GM06990 (cell line): ENCODE measurements at regions not wholly inside any gene's neighbourhood (a gene's known extent, or its start where the extent isn't known, plus 50 kb on each side); places are given as distances from the start of the nearest gene placed in this dataset.
"Not testable (repeated sequence)": the region's sequence is repeated elsewhere in the genome, so short reads cannot be mapped to it uniquely, and the experiment has no call there.

Experiments
- DNase-seq: peaks from one replicate; pipeline ENCODE4 v3.0.0-alpha.2; 2011; ENCODE audit not compliant: insufficient read length; ENCODE audit errors: extremely low read depth
- H3K27me3 ChIP-seq: replicated peaks from 2 replicates; pipeline ENCODE4 v1.6.0; 2011; ENCODE audit warnings: low read length; ENCODE audit not compliant: control insufficient read depth, insufficient read depth
- H3K36me3 ChIP-seq: 2 replicates; pipeline ENCODE4 v1.5.1; 2011; ENCODE audit warnings: low read length; ENCODE audit not compliant: control insufficient read depth, insufficient read depth
- H3K4me3 ChIP-seq: replicated peaks from 2 replicates; pipeline ENCODE4 v1.5.1; 2011; ENCODE audit warnings: low read depth, mild to moderate bottlenecking, control low read depth, low read length
- TF ChIP-seq, protein P1 (sequence below): IDR thresholded peaks from 2 replicates; pipeline ENCODE4 v1.5.1; 2011; ENCODE audit warnings: low read length, control low read depth, mild to moderate bottlenecking, inconsistent platforms; ENCODE audit not compliant: insufficient read depth, poor library complexity, severe bottlenecking

DNA sequence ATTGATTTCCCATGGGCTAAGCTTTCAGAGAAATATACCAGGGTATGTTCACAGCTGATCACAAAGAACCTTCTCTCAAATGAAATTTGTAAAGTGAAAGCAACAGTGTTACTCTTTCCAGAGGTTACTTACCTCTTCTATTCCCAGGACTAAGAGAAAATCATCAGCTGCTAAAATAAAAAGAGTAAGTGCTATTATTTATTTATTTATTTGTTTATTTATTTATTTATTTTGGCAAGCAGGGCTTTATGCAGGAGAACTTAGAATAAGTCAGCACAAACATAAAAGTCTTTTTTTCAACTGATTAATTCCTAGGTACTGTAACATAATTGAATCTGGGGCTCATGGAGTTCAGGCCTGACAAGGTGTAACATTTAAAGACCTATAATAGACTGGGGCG is 93.9 kb upstream of the SYT10 start:
- Histone ChIP-seq H3K36me3 (no peaks in the 10 kb centered on the region), H3K4me3 (no peak overlapping the region), H3K27me3 (no peaks in the 10 kb centered on the region)
- TF ChIP-seq, protein P1, sequence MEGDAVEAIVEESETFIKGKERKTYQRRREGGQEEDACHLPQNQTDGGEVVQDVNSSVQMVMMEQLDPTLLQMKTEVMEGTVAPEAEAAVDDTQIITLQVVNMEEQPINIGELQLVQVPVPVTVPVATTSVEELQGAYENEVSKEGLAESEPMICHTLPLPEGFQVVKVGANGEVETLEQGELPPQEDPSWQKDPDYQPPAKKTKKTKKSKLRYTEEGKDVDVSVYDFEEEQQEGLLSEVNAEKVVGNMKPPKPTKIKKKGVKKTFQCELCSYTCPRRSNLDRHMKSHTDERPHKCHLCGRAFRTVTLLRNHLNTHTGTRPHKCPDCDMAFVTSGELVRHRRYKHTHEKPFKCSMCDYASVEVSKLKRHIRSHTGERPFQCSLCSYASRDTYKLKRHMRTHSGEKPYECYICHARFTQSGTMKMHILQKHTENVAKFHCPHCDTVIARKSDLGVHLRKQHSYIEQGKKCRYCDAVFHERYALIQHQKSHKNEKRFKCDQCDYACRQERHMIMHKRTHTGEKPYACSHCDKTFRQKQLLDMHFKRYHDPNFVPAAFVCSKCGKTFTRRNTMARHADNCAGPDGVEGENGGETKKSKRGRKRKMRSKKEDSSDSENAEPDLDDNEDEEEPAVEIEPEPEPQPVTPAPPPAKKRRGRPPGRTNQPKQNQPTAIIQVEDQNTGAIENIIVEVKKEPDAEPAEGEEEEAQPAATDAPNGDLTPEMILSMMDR = no peak
- DNase-seq = no peak

DNA sequence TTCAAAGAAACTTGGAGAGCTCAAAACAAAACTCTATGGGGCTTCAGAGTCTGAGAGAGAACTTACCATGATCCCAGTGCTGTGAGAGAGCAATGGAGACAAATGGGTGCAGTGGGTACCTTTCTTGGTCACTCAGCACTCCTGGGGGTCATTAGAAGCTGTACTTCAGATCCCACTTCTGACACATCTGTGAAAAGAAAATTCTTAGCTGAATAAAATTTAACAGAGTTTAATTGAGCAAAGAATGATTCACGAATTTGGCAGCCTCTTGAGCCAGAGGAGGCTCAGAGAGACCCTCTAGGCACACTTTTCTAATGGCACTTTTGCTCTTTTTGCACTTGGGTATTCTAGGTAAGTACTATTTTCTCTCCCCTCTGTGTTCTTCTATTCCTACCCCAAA is 96.8 kb upstream of the SYT10 start:
- TF ChIP-seq, protein P1 = no peak
- no peak overlapping the region for H3K4me3 ChIP-seq
- DNase-seq = no peak
- no peaks in the 10 kb centered on the region for H3K36me3 ChIP-seq
- H3K27me3 ChIP-seq = no peaks in the 10 kb centered on the region

- H3K27me3 ChIP-seq = no peaks in the 10 kb centered on the region
- TF ChIP-seq, protein P1 = no peak
- no peak overlapping the region for H3K4me3 ChIP-seq
- DNase-seq = no peak
- no peaks in the 10 kb centered on the region for H3K36me3 ChIP-seq
Observed at GRCh38 chr12:33546004-33546403, 106.4 kb upstream of the SYT10 start.

DNA sequence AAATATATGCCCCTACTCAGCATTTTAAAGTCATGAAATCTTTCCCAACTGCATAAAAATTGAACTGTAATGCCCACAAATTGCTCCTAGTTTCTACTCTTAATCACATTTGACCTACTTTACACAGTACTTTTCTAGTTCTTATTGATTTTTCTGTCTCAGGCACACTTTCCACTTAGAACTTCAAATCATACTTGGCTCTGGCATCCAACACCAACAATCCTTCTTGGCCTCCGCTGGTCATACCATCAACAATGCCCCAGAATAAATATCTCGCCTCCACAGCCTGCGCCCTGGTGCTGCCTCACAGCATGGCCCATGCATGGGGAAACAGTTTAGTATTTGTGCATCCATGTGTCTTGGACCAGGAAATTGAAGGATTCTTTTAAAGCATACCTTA is 107.5 kb upstream of the SYT10 start:
- H3K36me3 ChIP-seq = no peaks in the 10 kb centered on the region
- no peak for DNase-seq
- no peaks in the 10 kb centered on the region for H3K27me3 ChIP-seq
- TF ChIP-seq, protein P1 = no peak
- H3K4me3 ChIP-seq = no peak overlapping the region

GRCh38 chr12:33550214-33550613 is 110.6 kb upstream of the SYT10 start:
- not testable (repeated sequence) for H3K36me3 ChIP-seq, DNase-seq, H3K27me3 ChIP-seq, H3K4me3 ChIP-seq

GRCh38 chr12:33551006-33551405 is 111.4 kb upstream of the SYT10 start:
- no peak for DNase-seq
- TF ChIP-seq, protein P1 = no peak
- Histone ChIP-seq H3K4me3 (no peak overlapping the region), H3K36me3 (no peaks in the 10 kb centered on the region), H3K27me3 (no peaks in the 10 kb centered on the region)
